Ovary (tissue), 3 donors: ENCODE measurements at regions not wholly inside any gene's neighbourhood (a gene's known extent, or its start where the extent isn't known, plus 50 kb on each side); places are given as distances from the start of the nearest gene placed in this dataset.

Source experiments
- EP300 ChIP-seq: sonication (generic); formaldehyde crosslinking; IDR thresholded peaks from one replicate; pipeline ENCODE4 v1.6.1; 2017; ENCODE audit warnings: antibody characterized with exemption
- POLR2A ChIP-seq: fragments of 450-650 bp; IDR thresholded peaks from one replicate; pipeline ENCODE4 v1.6.1; 2017; ENCODE audit warnings: antibody characterized with exemption, mild to moderate bottlenecking, moderate library complexity
- TF ChIP-seq, protein P1 (sequence below), 3 donors: fragments of 450-650 bp in 2 of 3; fragments of 200-600 bp in 1 of 3; IDR thresholded peaks; one replicate each; pipeline versions ENCODE4 v1.5.1 to v1.8.0; 2016 to 2022; ENCODE audit warnings: antibody characterized with exemption in 3 of 3, mild to moderate bottlenecking in 1 of 3
- donor health status: DM: no; HTN: no; CAD: no.

- TF ChIP-seq, protein P1, sequence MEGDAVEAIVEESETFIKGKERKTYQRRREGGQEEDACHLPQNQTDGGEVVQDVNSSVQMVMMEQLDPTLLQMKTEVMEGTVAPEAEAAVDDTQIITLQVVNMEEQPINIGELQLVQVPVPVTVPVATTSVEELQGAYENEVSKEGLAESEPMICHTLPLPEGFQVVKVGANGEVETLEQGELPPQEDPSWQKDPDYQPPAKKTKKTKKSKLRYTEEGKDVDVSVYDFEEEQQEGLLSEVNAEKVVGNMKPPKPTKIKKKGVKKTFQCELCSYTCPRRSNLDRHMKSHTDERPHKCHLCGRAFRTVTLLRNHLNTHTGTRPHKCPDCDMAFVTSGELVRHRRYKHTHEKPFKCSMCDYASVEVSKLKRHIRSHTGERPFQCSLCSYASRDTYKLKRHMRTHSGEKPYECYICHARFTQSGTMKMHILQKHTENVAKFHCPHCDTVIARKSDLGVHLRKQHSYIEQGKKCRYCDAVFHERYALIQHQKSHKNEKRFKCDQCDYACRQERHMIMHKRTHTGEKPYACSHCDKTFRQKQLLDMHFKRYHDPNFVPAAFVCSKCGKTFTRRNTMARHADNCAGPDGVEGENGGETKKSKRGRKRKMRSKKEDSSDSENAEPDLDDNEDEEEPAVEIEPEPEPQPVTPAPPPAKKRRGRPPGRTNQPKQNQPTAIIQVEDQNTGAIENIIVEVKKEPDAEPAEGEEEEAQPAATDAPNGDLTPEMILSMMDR (IDR thresholded peaks at IDR 0.05) = no peak
- TF ChIP-seq POLR2A = no peak
- no peak for TF ChIP-seq EP300
Observed at GRCh38 chr9:105114964-105115728, 129.3 kb upstream of the SLC44A1 start.
